IMR-90 (cell line): ENCODE measurements at regions not wholly inside any gene's neighbourhood (a gene's known extent, or its start where the extent isn't known, plus 50 kb on each side); places are given as distances from the start of the nearest gene placed in this dataset.

Source experiments
- ATAC-seq: fragments of 200-7000 bp; cut with Tn5 transposase; 2 replicates; pipeline ENCODE4 v1.9.1; 2020; ENCODE audit warnings: low read depth, mild to moderate bottlenecking, moderate library complexity
- BruUV-seq: library from RNA; stranded (reverse); fragments of 400-500 nt; replicated peaks from 2 replicates; lab custom pipeline; 2021; lab: Mats Ljungman, UMichigan
- CTCF ChIA-PET: fragments of 300-600 bp; formaldehyde crosslinking; extraction: SDS; loops from one replicate; lab custom pipeline; 2021; ENCODE audit warnings: antibody characterized with exemption; lab: Yijun Ruan, JAX
- POLR2A ChIA-PET: fragments of 300-600 bp; sonication (Branson Sonifier 250); formaldehyde crosslinking; loops from one replicate; lab custom pipeline; 2022; ENCODE audit warnings: antibody characterized with exemption; ENCODE audit not compliant: unreplicated experiment; lab: Charles Lee
- DNase-seq: peaks from one replicate; pipeline ENCODE4 v3.0.0; 2013
- H2AFZ ChIP-seq: replicated peaks from 2 replicates; pipeline ENCODE3; 2013; ENCODE audit warnings: low read length, mild to moderate bottlenecking; ENCODE audit not compliant: poor library complexity
- H2AK5ac ChIP-seq: 2 replicates; pipeline ENCODE4 v1.6.1; 2013; ENCODE audit warnings: low read depth, low read length, inconsistent platforms
- H2AK9ac ChIP-seq: replicated peaks from 2 replicates; pipeline ENCODE3; 2013; ENCODE audit warnings: mild to moderate bottlenecking, low read depth, low read length, moderate library complexity; ENCODE audit not compliant: poor library complexity
- H2BK120ac ChIP-seq: 2 replicates; pipeline ENCODE4 v1.6.1; 2013; ENCODE audit warnings: low read depth, low read length, inconsistent platforms
- H2BK15ac ChIP-seq: 3 replicates; pipeline ENCODE4 v1.6.1; 2013; ENCODE audit warnings: low read depth, low read length, inconsistent platforms
- H2BK20ac ChIP-seq: 2 replicates; pipeline ENCODE4 v1.6.1; 2013; ENCODE audit warnings: low read depth, mild to moderate bottlenecking, inconsistent platforms, low read length, moderate library complexity
- H2BK5ac ChIP-seq: 2 replicates; pipeline ENCODE4 v1.6.1; 2013; ENCODE audit warnings: mild to moderate bottlenecking, low read depth, low read length, inconsistent platforms; ENCODE audit not compliant: poor library complexity, severe bottlenecking
- H3K14ac ChIP-seq: replicated peaks from 2 replicates; pipeline ENCODE4 v1.6.1; 2013; ENCODE audit warnings: low read depth, low read length, inconsistent platforms
- H3K18ac ChIP-seq: 2 replicates; pipeline ENCODE4 v1.6.1; 2013; ENCODE audit warnings: low read depth, low read length, control low read depth
- H3K23ac ChIP-seq: 2 replicates; pipeline ENCODE4 v1.6.1; 2013; ENCODE audit warnings: low read depth, low read length, inconsistent platforms
- H3K27ac ChIP-seq: 2 replicates; pipeline ENCODE4 v1.5.1; 2013; ENCODE audit warnings: mild to moderate bottlenecking, control low read depth, low read length; ENCODE audit not compliant: insufficient read depth
- H3K27me3 ChIP-seq: 2 replicates; pipeline ENCODE4 v1.6.1; 2013; ENCODE audit warnings: low read length; ENCODE audit not compliant: control insufficient read depth, insufficient read depth
- H3K36me3 ChIP-seq: 2 replicates; pipeline ENCODE4 v1.6.1; 2013; ENCODE audit warnings: low read length, mixed read lengths; ENCODE audit not compliant: control insufficient read depth, insufficient read depth
- H3K4ac ChIP-seq: 2 replicates; pipeline ENCODE4 v1.6.1; 2013; ENCODE audit warnings: low read depth, low read length, inconsistent platforms
- H3K4me1 ChIP-seq: 2 replicates; pipeline ENCODE4 v1.6.1; 2013; ENCODE audit warnings: low read length, mixed read lengths; ENCODE audit not compliant: control insufficient read depth, insufficient read depth
- H3K4me2 ChIP-seq: 2 replicates; pipeline ENCODE4 v1.6.1; 2013; ENCODE audit warnings: low read depth, mild to moderate bottlenecking, control low read depth, low read length, moderate library complexity
- H3K4me3 ChIP-seq: 2 replicates; pipeline ENCODE4 v1.5.1; 2013; ENCODE audit warnings: low read depth, mild to moderate bottlenecking, control low read depth, low read length, moderate library complexity; ENCODE audit not compliant: insufficient read depth
- H3K56ac ChIP-seq: 2 replicates; pipeline ENCODE4 v1.6.1; 2013; ENCODE audit warnings: low read length, inconsistent platforms; ENCODE audit not compliant: insufficient read depth; ENCODE audit errors: extremely low read depth
- H3K79me1 ChIP-seq, 2 experiments: 2 replicates each; pipeline ENCODE4 v1.6.1; 2013; ENCODE audit warnings: low read length in 2 of 2, inconsistent platforms in 1 of 2, low read depth in 1 of 2
- H3K9ac ChIP-seq: 2 replicates; pipeline ENCODE4 v1.6.1; 2013; ENCODE audit warnings: low read depth, low read length, control low read depth
- H3K9me1 ChIP-seq: 2 replicates; pipeline ENCODE4 v1.6.1; 2013; ENCODE audit warnings: low read length, inconsistent platforms; ENCODE audit not compliant: insufficient read depth
- H3K9me3 ChIP-seq: 2 replicates; pipeline ENCODE4 v1.6.1; 2013; ENCODE audit warnings: low read length; ENCODE audit not compliant: control insufficient read depth, insufficient read depth
- H4K20me1 ChIP-seq: 2 replicates; pipeline ENCODE4 v1.6.1; 2013; ENCODE audit warnings: low read length, inconsistent platforms; ENCODE audit not compliant: insufficient read depth
- H4K5ac ChIP-seq: 2 replicates; pipeline ENCODE4 v1.6.1; 2013; ENCODE audit warnings: mild to moderate bottlenecking, low read depth, low read length, control low read depth
- H4K8ac ChIP-seq, 2 experiments: 2 replicates each; pipeline ENCODE4 v1.6.1; 2013; ENCODE audit warnings: low read depth in 2 of 2, low read length in 2 of 2, control low read depth in 1 of 2, inconsistent platforms in 1 of 2
- H4K91ac ChIP-seq: 2 replicates; pipeline ENCODE4 v1.6.1; 2013; ENCODE audit warnings: low read depth, low read length, inconsistent platforms; ENCODE audit not compliant: insufficient read depth
- CEBPB ChIP-seq: IDR thresholded peaks from 2 replicates; pipeline ENCODE4 v1.6.1; 2012; ENCODE audit warnings: low read depth, low read length, improper control_type of control experiment
- CHD1 ChIP-seq: IDR thresholded peaks from 2 replicates; pipeline ENCODE4 v1.6.1; 2012; ENCODE audit warnings: low read depth, low read length, improper control_type of control experiment
- MAFK ChIP-seq: IDR thresholded peaks from 2 replicates; pipeline ENCODE4 v1.6.1; 2012; ENCODE audit warnings: low read depth, low read length, improper control_type of control experiment
- POLR2A ChIP-seq: IDR thresholded peaks from 2 replicates; pipeline ENCODE4 v1.6.1; 2012; ENCODE audit warnings: mild to moderate bottlenecking, low read depth, low read length
- RAD21 ChIP-seq: IDR thresholded peaks from 2 replicates; pipeline ENCODE4 v1.6.1; 2012; ENCODE audit warnings: low read length, improper control_type of control experiment
- WGBS, 2 experiments: methylation state at CpG; one replicate each; pipeline versions ENCODE4 v1.1.5 to v1.1.7; 2013; ENCODE audit warnings: missing lambda C conversion rate in 2 of 2; ENCODE audit not compliant: insufficient read length in 1 of 2; ENCODE audit errors: extremely low coverage in 2 of 2; 5-methylcytosine and 5-hydroxymethylcytosine counted together
- dilution Hi-C: fragments of 300-500 bp; cut with HindIII; formaldehyde crosslinking; loops from one replicate; pipeline ENCODE4 v1.14.3; 2018; ENCODE audit warnings: low sequenced_read_pairs; ENCODE audit not compliant: unreplicated experiment
- in situ Hi-C: fragments of 300-500 bp; cut with MboI; formaldehyde crosslinking; loops from 3 replicates; pipeline ENCODE4 v1.14.3; 2019; ENCODE audit warnings: low sequenced_read_pairs, inconsistent platforms, mixed read lengths
- intact Hi-C: fragments of 100-400 bp; cut with micrococcal nuclease; formaldehyde crosslinking; loops from 2 replicates; pipeline ENCODE4 v1.10.0; 2022

DNA sequence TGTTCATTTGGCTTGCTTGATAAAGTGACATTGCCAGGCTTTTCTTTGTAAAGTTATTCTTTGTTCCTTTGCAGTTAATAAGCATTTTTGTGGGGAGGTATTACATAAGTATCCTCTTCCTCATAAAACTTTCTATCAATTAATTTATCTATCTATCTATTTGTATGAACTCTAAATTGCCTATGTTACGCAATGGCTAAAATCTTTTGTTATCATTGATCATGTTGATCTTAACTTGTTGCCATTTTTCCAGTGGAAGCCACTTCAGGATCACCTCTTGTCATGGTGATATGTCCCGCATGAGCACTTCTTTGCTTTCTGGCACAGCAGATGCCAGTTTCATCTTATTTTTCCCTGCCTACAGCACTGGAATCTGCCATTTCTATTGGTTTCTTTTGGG lies 436.7 kb upstream of the KIF2A start:
- DNase-seq (no peak), ATAC-seq (no peak)
- Histone ChIP-seq H4K20me1 (no peaks in the 10 kb centered on the region), H3K27ac (no peak overlapping the region), H3K4me2 (no peak overlapping the region), H3K4me1 (no peaks in the 10 kb centered on the region), H3K27me3 (no peaks in the 10 kb centered on the region), H4K8ac (no peak overlapping the region), H3K4ac (no peak overlapping the region), H2AK5ac (no peak overlapping the region), H3K9me1 (no peaks in the 10 kb centered on the region), H3K14ac (no peak overlapping the region), H3K4me3 (no peak overlapping the region), H2AK9ac (no peak overlapping the region), H3K18ac (no peak overlapping the region), H3K23ac (no peak overlapping the region), H3K9me3 (no peaks in the 10 kb centered on the region), H2AFZ (no peak overlapping the region), H2BK120ac (no peak overlapping the region), H2BK15ac (no peak overlapping the region), H2BK5ac (no peak overlapping the region), H4K5ac (no peak overlapping the region), H4K91ac (no peak overlapping the region), H3K9ac (no peak overlapping the region), H3K56ac (no peak overlapping the region), H3K79me1 (no peaks in the 10 kb centered on the region), H2BK20ac (no peak overlapping the region), H3K36me3 (no peaks in the 10 kb centered on the region)
- dilution Hi-C loops (no loop called here), in situ Hi-C loops (no loop called here), intact Hi-C loops (no loop called here)
- ChIA-PET CTCF (no interaction called here), POLR2A (no interaction called here)
- 60% methylated on average over 2 of the region's 2 CpGs; no CpG with 5 or more reads in 1 of the 2 experiments for WGBS, 2 experiments
- TF ChIP-seq RAD21 (no peak), CEBPB (peak; percentile 59), CHD1 (no peak), MAFK (no peak), POLR2A (no peak)
- no TSS peak for BruUV-seq
